ENCODE measurements at regions not wholly inside any gene's neighbourhood (a gene's known extent, or its start where the extent isn't known, plus 50 kb on each side); places are given as distances from the start of the nearest gene placed in this dataset.

- peak; percentile 13 for TF ChIP-seq CTCF (IDR thresholded peaks at IDR 0.05; ENCODE audit: insufficient read depth, low read depth, low read length)
- TF ChIP-seq EZH2 (IDR thresholded peaks at IDR 0.05; ENCODE audit: insufficient read depth, low read length), result no peak
Measured at GRCh38 chr11:43557553-43558110, 122.9 kb upstream of the HSD17B12 start.
